ENCODE measurements at regions not wholly inside any gene's neighbourhood (a gene's known extent, or its start where the extent isn't known, plus 50 kb on each side); places are given as distances from the start of the nearest gene placed in this dataset.

- Histone ChIP-seq H2AFZ (ENCODE audit: low read depth, low read length, severe bottlenecking) (no peak overlapping the region), H4K20me1 (ENCODE audit: low read depth, low read length) (no peaks in the 10 kb centered on the region)
These were observed 241.1 kb downstream of the GRXCR1 start for GRCh38 chr4:43133566-43133965.

GRCh38 chr4:43136752-43137151 is 244.2 kb downstream of the GRXCR1 start:
- H4K20me1 ChIP-seq (ENCODE audit: low read depth, low read length): no peaks in the 10 kb centered on the region

More at GRCh38 chr4:43133566-43133965, 241.1 kb downstream of the GRXCR1 start:
- Histone ChIP-seq H3K27ac (ENCODE audit: low read depth, low read length) (no peak overlapping the region), H3K4me3 (ENCODE audit: insufficient read depth, low read length, poor library complexity, severe bottlenecking) (no peak overlapping the region), H3K79me2 (ENCODE audit: insufficient read depth, low read length) (no peaks in the 10 kb centered on the region), H3K9me3 (ENCODE audit: insufficient read depth, low read length) (no peaks in the 10 kb centered on the region), H3K9ac (ENCODE audit: low read length) (no peak overlapping the region), H3K36me3 (ENCODE audit: low read length) (no peaks in the 10 kb centered on the region), H3K27me3 (ENCODE audit: low read length) (no peaks in the 10 kb centered on the region), H3F3A (ENCODE audit: insufficient read depth) (no peaks in the 10 kb centered on the region), H3K9me2 (replicated peaks; ENCODE audit: insufficient read depth, low read length) (no peaks in the 10 kb centered on the region), H3K4me2 (ENCODE audit: low read depth, low read length, poor library complexity, severe bottlenecking) (no peak overlapping the region)
- TF ChIP-seq EZH2phosphoT487 (conservative IDR thresholded peaks at IDR 0.05; ENCODE audit: low read length) (no peak), CTCF (IDR thresholded peaks at IDR 0.05; ENCODE audit: insufficient read depth, low read length, poor library complexity, severe bottlenecking) (no peak)

GRCh38 chr4:43146198-43146597 is 253.7 kb downstream of the GRXCR1 start:
- Histone ChIP-seq H2AFZ (ENCODE audit: low read depth, low read length, severe bottlenecking) (no peak overlapping the region), H3K27me3 (ENCODE audit: low read length) (no peaks in the 10 kb centered on the region), H3K79me2 (ENCODE audit: insufficient read depth, low read length) (no peaks in the 10 kb centered on the region), H3K9ac (ENCODE audit: low read length) (no peak overlapping the region), H3K9me2 (replicated peaks; ENCODE audit: insufficient read depth, low read length) (no peaks in the 10 kb centered on the region), H3K4me2 (ENCODE audit: low read depth, low read length, poor library complexity, severe bottlenecking) (no peak overlapping the region), H3K27ac (ENCODE audit: low read depth, low read length) (no peak overlapping the region), H3K9me3 (ENCODE audit: insufficient read depth, low read length) (no peaks in the 10 kb centered on the region), H3F3A (ENCODE audit: insufficient read depth) (no peaks in the 10 kb centered on the region), H3K4me3 (ENCODE audit: insufficient read depth, low read length, poor library complexity, severe bottlenecking) (no peak overlapping the region), H4K20me1 (ENCODE audit: low read depth, low read length) (no peaks in the 10 kb centered on the region), H3K36me3 (ENCODE audit: low read length) (no peaks in the 10 kb centered on the region)
- no peak for TF ChIP-seq CTCF (IDR thresholded peaks at IDR 0.05; ENCODE audit: insufficient read depth, low read length, poor library complexity, severe bottlenecking)
- TF ChIP-seq EZH2phosphoT487 (conservative IDR thresholded peaks at IDR 0.05; ENCODE audit: low read length): no peak

More at GRCh38 chr4:43136752-43137151, 244.2 kb downstream of the GRXCR1 start:
- no peak overlapping the region for H3K9ac ChIP-seq (ENCODE audit: low read length)
- H3K9me2 ChIP-seq (replicated peaks; ENCODE audit: insufficient read depth, low read length): no peaks in the 10 kb centered on the region
- H3K9me3 ChIP-seq (ENCODE audit: insufficient read depth, low read length): no peaks in the 10 kb centered on the region
- H3K27me3 ChIP-seq (ENCODE audit: low read length): no peaks in the 10 kb centered on the region
- TF ChIP-seq EZH2phosphoT487 (conservative IDR thresholded peaks at IDR 0.05; ENCODE audit: low read length) (no peak), CTCF (IDR thresholded peaks at IDR 0.05; ENCODE audit: insufficient read depth, low read length, poor library complexity, severe bottlenecking) (no peak)
- H3F3A ChIP-seq (ENCODE audit: insufficient read depth): no peaks in the 10 kb centered on the region
- H3K4me2 ChIP-seq (ENCODE audit: low read depth, low read length, poor library complexity, severe bottlenecking): no peak overlapping the region
- H3K4me3 ChIP-seq (ENCODE audit: insufficient read depth, low read length, poor library complexity, severe bottlenecking): no peak overlapping the region
- H2AFZ ChIP-seq (ENCODE audit: low read depth, low read length, severe bottlenecking): no peak overlapping the region
- H3K27ac ChIP-seq (ENCODE audit: low read depth, low read length): no peak overlapping the region
- no peaks in the 10 kb centered on the region for H3K79me2 ChIP-seq (ENCODE audit: insufficient read depth, low read length)
- no peaks in the 10 kb centered on the region for H3K36me3 ChIP-seq (ENCODE audit: low read length)

Measured in SU-DHL-6 (cell line).